ENCODE measurements at regions not wholly inside any gene's neighbourhood (a gene's known extent, or its start where the extent isn't known, plus 50 kb on each side); places are given as distances from the start of the nearest gene placed in this dataset.

- no peak overlapping the region for H3K4me2 ChIP-seq (ENCODE audit: insufficient read depth, low read length, poor library complexity, severe bottlenecking)
- no peaks in the 10 kb centered on the region for H3K4me1 ChIP-seq (ENCODE audit: control insufficient read depth in 2 of 2, insufficient read depth in 1 of 2, low read depth in 1 of 2, low read length in 2 of 2)
- no peak overlapping the region for H4K8ac ChIP-seq (ENCODE audit: low read depth, low read length)
- H3K23ac ChIP-seq (ENCODE audit: low read depth, low read length, poor library complexity): no peak overlapping the region
- no peaks in the 10 kb centered on the region for H3K27me3 ChIP-seq (ENCODE audit: control insufficient read depth in 3 of 3, insufficient read depth in 3 of 3, low read depth in 1 of 3, low read length in 3 of 3)
- no peak overlapping the region for H2AFZ ChIP-seq (ENCODE audit: low read length)
- no peak overlapping the region for H4K91ac ChIP-seq (ENCODE audit: low read depth, low read length, poor library complexity)
- H2BK120ac ChIP-seq (ENCODE audit: low read depth, low read length): no peak overlapping the region
- no peak overlapping the region for H3K4ac ChIP-seq (ENCODE audit: low read length)
- H3K79me1 ChIP-seq (ENCODE audit: low read depth, low read length): no peaks in the 10 kb centered on the region
- no peak overlapping the region for H2BK15ac ChIP-seq (ENCODE audit: low read length)
- no peak overlapping the region for H3K18ac ChIP-seq (ENCODE audit: low read length)
- H3K4me3 ChIP-seq (ENCODE audit: low read length in 2 of 2): no peak overlapping the region
- no peak for DNase-seq (ENCODE audit: low spot score)
- no peaks in the 10 kb centered on the region for H3K9me3 ChIP-seq (replicated peaks in 1 of 2; ENCODE audit: control insufficient read depth in 2 of 2, insufficient read depth in 1 of 2, low read depth in 1 of 2, low read length in 2 of 2)
- no peak overlapping the region for H2BK12ac ChIP-seq (ENCODE audit: low read length)
- no peaks in the 10 kb centered on the region for H3K36me3 ChIP-seq (replicated peaks in 1 of 2; ENCODE audit: control insufficient read depth in 2 of 2, insufficient read depth in 2 of 2, low read length in 2 of 2)
- WGBS, 2 donors (ENCODE audit: extremely low coverage in 2 of 2, insufficient read length in 2 of 2, insufficient replicate concordance in 1 of 2): no CpG with 5 or more reads among the region's 2 CpGs
- no peak overlapping the region for H2AK5ac ChIP-seq (ENCODE audit: low read depth, low read length)
- H3K27ac ChIP-seq (replicated peaks; ENCODE audit: low read length): no peak overlapping the region
- H2BK5ac ChIP-seq (ENCODE audit: low read length): no peak overlapping the region
- H3K14ac ChIP-seq (ENCODE audit: low read length): no peak overlapping the region
- no peak overlapping the region for H3K9ac ChIP-seq (ENCODE audit: low read depth, low read length, poor library complexity)
Measured at GRCh38 chrX:8232406-8232805, 61.3 kb upstream of the VCX2 start.

DNA sequence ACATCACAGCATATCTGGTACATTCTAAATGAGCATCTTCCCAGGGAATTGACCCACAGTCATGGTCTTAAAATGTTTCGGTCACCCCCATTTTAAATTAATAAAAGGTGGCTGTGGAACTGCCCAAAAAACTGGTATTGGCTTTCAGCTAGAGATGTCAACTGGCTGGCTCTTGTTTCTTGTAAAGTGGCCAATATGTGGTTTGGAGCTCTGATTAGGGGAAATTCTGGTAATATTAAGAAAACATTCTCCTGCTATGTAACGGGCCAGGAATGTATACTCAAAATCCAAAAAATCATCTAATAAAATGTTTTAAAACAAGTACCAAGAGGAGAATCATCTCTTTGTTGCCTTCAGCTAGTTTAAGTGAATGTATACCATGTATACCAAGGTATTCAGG lies 62.0 kb upstream of the VCX2 start:
- Histone ChIP-seq H2BK15ac (ENCODE audit: low read length) (no peak overlapping the region), H3K36me3 (replicated peaks in 1 of 2; ENCODE audit: control insufficient read depth in 2 of 2, insufficient read depth in 2 of 2, low read length in 2 of 2) (no peaks in the 10 kb centered on the region), H3K23ac (ENCODE audit: low read depth, low read length, poor library complexity) (no peak overlapping the region), H3K14ac (ENCODE audit: low read length) (no peak overlapping the region), H3K27ac (replicated peaks; ENCODE audit: low read length) (no peak overlapping the region), H3K18ac (ENCODE audit: low read length) (no peak overlapping the region), H3K4me1 (ENCODE audit: control insufficient read depth in 2 of 2, insufficient read depth in 1 of 2, low read depth in 1 of 2, low read length in 2 of 2) (no peaks in the 10 kb centered on the region), H3K9me3 (replicated peaks in 1 of 2; ENCODE audit: control insufficient read depth in 2 of 2, insufficient read depth in 1 of 2, low read depth in 1 of 2, low read length in 2 of 2) (no peaks in the 10 kb centered on the region), H2AFZ (ENCODE audit: low read length) (no peak overlapping the region), H3K79me1 (ENCODE audit: low read depth, low read length) (no peaks in the 10 kb centered on the region), H3K4me3 (ENCODE audit: low read length in 2 of 2) (no peak overlapping the region), H2BK5ac (ENCODE audit: low read length) (no peak overlapping the region), H4K8ac (ENCODE audit: low read depth, low read length) (no peak overlapping the region), H3K4ac (ENCODE audit: low read length) (no peak overlapping the region), H2BK120ac (ENCODE audit: low read depth, low read length) (no peak overlapping the region), H2AK5ac (ENCODE audit: low read depth, low read length) (no peak overlapping the region), H3K9ac (ENCODE audit: low read depth, low read length, poor library complexity) (no peak overlapping the region), H3K4me2 (ENCODE audit: insufficient read depth, low read length, poor library complexity, severe bottlenecking) (no peak overlapping the region), H3K27me3 (ENCODE audit: control insufficient read depth in 3 of 3, insufficient read depth in 3 of 3, low read depth in 1 of 3, low read length in 3 of 3) (no peaks in the 10 kb centered on the region), H2BK12ac (ENCODE audit: low read length) (no peak overlapping the region), H4K91ac (ENCODE audit: low read depth, low read length, poor library complexity) (no peak overlapping the region)
- DNase-seq (ENCODE audit: low spot score): no peak
- no CpG with 5 or more reads among the region's 2 CpGs for WGBS, 2 donors (ENCODE audit: extremely low coverage in 2 of 2, insufficient read length in 2 of 2, insufficient replicate concordance in 1 of 2)

DNA sequence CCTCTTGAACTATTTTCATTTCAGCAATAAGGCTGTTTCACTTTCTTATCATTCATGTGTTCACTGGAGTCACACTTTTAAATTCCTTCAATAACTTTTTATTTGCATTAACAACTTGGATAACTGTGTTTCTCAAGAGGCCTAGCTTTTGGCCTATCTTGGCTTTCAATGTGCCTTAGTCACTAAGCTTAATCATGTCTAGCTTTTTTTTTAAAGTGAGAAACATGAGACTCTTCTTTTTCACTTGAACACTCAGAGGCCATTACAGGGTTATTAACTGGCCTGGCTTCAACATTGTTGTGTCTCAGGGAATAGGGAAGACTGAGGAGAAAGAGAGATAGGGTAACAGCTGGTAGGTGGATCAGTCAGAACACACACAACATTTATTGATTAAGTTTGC lies 64.0 kb upstream of the VCX2 start:
- no peak overlapping the region for H2BK15ac ChIP-seq (ENCODE audit: low read length)
- no peak overlapping the region for H2BK12ac ChIP-seq (ENCODE audit: low read length)
- H3K4me1 ChIP-seq (ENCODE audit: control insufficient read depth in 2 of 2, insufficient read depth in 1 of 2, low read depth in 1 of 2, low read length in 2 of 2): no peaks in the 10 kb centered on the region
- no peak overlapping the region for H3K4ac ChIP-seq (ENCODE audit: low read length)
- H3K18ac ChIP-seq (ENCODE audit: low read length): no peak overlapping the region
- no peak overlapping the region for H2BK120ac ChIP-seq (ENCODE audit: low read depth, low read length)
- no peak overlapping the region for H4K91ac ChIP-seq (ENCODE audit: low read depth, low read length, poor library complexity)
- H4K8ac ChIP-seq (ENCODE audit: low read depth, low read length): no peak overlapping the region
- no peaks in the 10 kb centered on the region for H3K36me3 ChIP-seq (replicated peaks in 1 of 2; ENCODE audit: control insufficient read depth in 2 of 2, insufficient read depth in 2 of 2, low read length in 2 of 2)
- no peak overlapping the region for H2AK5ac ChIP-seq (ENCODE audit: low read depth, low read length)
- H3K79me1 ChIP-seq (ENCODE audit: low read depth, low read length): no peaks in the 10 kb centered on the region
- H3K9ac ChIP-seq (ENCODE audit: low read depth, low read length, poor library complexity): no peak overlapping the region
- H3K23ac ChIP-seq (ENCODE audit: low read depth, low read length, poor library complexity): no peak overlapping the region
- H3K4me3 ChIP-seq (ENCODE audit: low read length in 2 of 2): no peak overlapping the region
- no peak overlapping the region for H3K14ac ChIP-seq (ENCODE audit: low read length)
- no peaks in the 10 kb centered on the region for H3K27me3 ChIP-seq (ENCODE audit: control insufficient read depth in 3 of 3, insufficient read depth in 3 of 3, low read depth in 1 of 3, low read length in 3 of 3)
- H2AFZ ChIP-seq (ENCODE audit: low read length): no peak overlapping the region
- no peak overlapping the region for H2BK5ac ChIP-seq (ENCODE audit: low read length)
- no peak overlapping the region for H3K4me2 ChIP-seq (ENCODE audit: insufficient read depth, low read length, poor library complexity, severe bottlenecking)
- no peak overlapping the region for H3K27ac ChIP-seq (replicated peaks; ENCODE audit: low read length)
- no peak for DNase-seq (ENCODE audit: low spot score)
- no peaks in the 10 kb centered on the region for H3K9me3 ChIP-seq (replicated peaks in 1 of 2; ENCODE audit: control insufficient read depth in 2 of 2, insufficient read depth in 1 of 2, low read depth in 1 of 2, low read length in 2 of 2)

- Histone ChIP-seq H3K79me1 (ENCODE audit: low read depth, low read length) (no peaks in the 10 kb centered on the region), H2AFZ (ENCODE audit: low read length) (no peak overlapping the region), H3K36me3 (replicated peaks in 1 of 2; ENCODE audit: control insufficient read depth in 2 of 2, insufficient read depth in 2 of 2, low read length in 2 of 2) (no peaks in the 10 kb centered on the region), H3K27ac (replicated peaks; ENCODE audit: low read length) (no peak overlapping the region), H2BK5ac (ENCODE audit: low read length) (no peak overlapping the region), H2BK15ac (ENCODE audit: low read length) (no peak overlapping the region), H2AK5ac (ENCODE audit: low read depth, low read length) (no peak overlapping the region), H3K4me1 (ENCODE audit: control insufficient read depth in 2 of 2, insufficient read depth in 1 of 2, low read depth in 1 of 2, low read length in 2 of 2) (no peaks in the 10 kb centered on the region), H3K4me3 (ENCODE audit: low read length in 2 of 2) (no peak overlapping the region), H3K14ac (ENCODE audit: low read length) (no peak overlapping the region), H3K9ac (ENCODE audit: low read depth, low read length, poor library complexity) (no peak overlapping the region), H3K4ac (ENCODE audit: low read length) (no peak overlapping the region), H2BK120ac (ENCODE audit: low read depth, low read length) (no peak overlapping the region), H4K8ac (ENCODE audit: low read depth, low read length) (no peak overlapping the region), H3K9me3 (replicated peaks in 1 of 2; ENCODE audit: control insufficient read depth in 2 of 2, insufficient read depth in 1 of 2, low read depth in 1 of 2, low read length in 2 of 2) (no peaks in the 10 kb centered on the region), H3K4me2 (ENCODE audit: insufficient read depth, low read length, poor library complexity, severe bottlenecking) (no peak overlapping the region), H2BK12ac (ENCODE audit: low read length) (no peak overlapping the region), H3K23ac (ENCODE audit: low read depth, low read length, poor library complexity) (no peak overlapping the region), H3K27me3 (ENCODE audit: control insufficient read depth in 3 of 3, insufficient read depth in 3 of 3, low read depth in 1 of 3, low read length in 3 of 3) (no peaks in the 10 kb centered on the region), H4K91ac (ENCODE audit: low read depth, low read length, poor library complexity) (no peak overlapping the region), H3K18ac (ENCODE audit: low read length) (no peak overlapping the region)
- no peak for DNase-seq (ENCODE audit: low spot score)
- no CpG with 5 or more reads among the region's 6 CpGs for WGBS, 2 donors (ENCODE audit: extremely low coverage in 2 of 2, insufficient read length in 2 of 2, insufficient replicate concordance in 1 of 2)
Measured at GRCh38 chrX:8237718-8238117, 66.7 kb upstream of the VCX2 start.
